Fibroblast of lung (primary cell): ENCODE measurements at regions not wholly inside any gene's neighbourhood (a gene's known extent, or its start where the extent isn't known, plus 50 kb on each side); places are given as distances from the start of the nearest gene placed in this dataset.

Experiments
- CTCF ChIP-seq, 2 donors: IDR thresholded peaks in 1 of 2; conservative IDR thresholded peaks in 1 of 2; 1 replicate in 1 of 2; 2 replicates in 1 of 2; pipeline ENCODE4 v1.5.1; 2011 to 2012; ENCODE audit warnings: low read length in 2 of 2, control low read depth in 1 of 2, inconsistent platforms in 1 of 2, low read depth in 1 of 2, mild to moderate bottlenecking in 1 of 2
- EZH2 ChIP-seq: IDR thresholded peaks from 2 replicates; pipeline ENCODE4 v1.5.1; 2012; ENCODE audit warnings: low read length, control low read depth, mild to moderate bottlenecking; ENCODE audit errors: missing control alignments

GRCh38 chr16:59973966-59974365 is 1239.8 kb upstream of the GOT2 start:
- no peak for TF ChIP-seq CTCF (conservative IDR thresholded peaks at IDR 0.05 in 1 of 2, IDR thresholded peaks at IDR 0.05 in 1 of 2; ENCODE audit: low read depth in 1 of 2, low read length in 2 of 2)
- TF ChIP-seq EZH2 = no peak
